ENCODE measurements at regions not wholly inside any gene's neighbourhood (a gene's known extent, or its start where the extent isn't known, plus 50 kb on each side); places are given as distances from the start of the nearest gene placed in this dataset.

- Histone ChIP-seq H3K4me1 (ENCODE audit: control insufficient read depth, insufficient read depth, low read length) (no peaks in the 10 kb centered on the region), H3K4me3 (ENCODE audit: low read depth in 2 of 2, low read length in 2 of 2) (no peak overlapping the region), H3K27me3 (ENCODE audit: control insufficient read depth, insufficient read depth, low read length) (no peaks in the 10 kb centered on the region), H3K27ac (ENCODE audit: low read length) (no peak overlapping the region), H3K36me3 (ENCODE audit: control insufficient read depth, insufficient read depth, low read length) (no peaks in the 10 kb centered on the region), H3K9me3 (ENCODE audit: control insufficient read depth, insufficient read depth, low read depth, low read length) (no peaks in the 10 kb centered on the region)
- ChIA-PET CTCF (no interaction called here), POLR2A (no interaction called here)
- ATAC-seq (no peak), DNase-seq (ENCODE audit: low read depth, low spot score) (no peak)
- BruUV-seq (replicated peaks): no TSS peak
- no peak for TF ChIP-seq CTCF (IDR thresholded peaks at IDR 0.05)
- no peak for TF ChIP-seq TCF7L2 (IDR thresholded peaks at IDR 0.05; ENCODE audit: low read depth, low read length)
- TF ChIP-seq SIN3A (IDR thresholded peaks at IDR 0.05; ENCODE audit: borderline replicate concordance, insufficient read depth, low read depth, low read length): no peak
- TF ChIP-seq POLR2AphosphoS5 (IDR thresholded peaks at IDR 0.05; ENCODE audit: low read depth, low read length): no peak
- no peak for TF ChIP-seq REST (IDR thresholded peaks at IDR 0.05; ENCODE audit: insufficient read depth in 1 of 2, low read depth in 2 of 2, low read length in 1 of 2)
- intact Hi-C loops (cut with micrococcal nuclease; ENCODE audit: unreplicated experiment): no loop called here
- in situ Hi-C loops (cut with HindIII; ENCODE audit: low pct_unique_long_range_greater_than_20kb, low sequenced_read_pairs): no loop called here
These were observed 117.7 kb upstream of the KIAA1217 start for GRCh38 chr10:24091256-24091655.

- ChIA-PET POLR2A (no interaction called here), CTCF (no interaction called here)
- DNase-seq (ENCODE audit: low read depth, low spot score) (no peak), ATAC-seq (no peak)
- Histone ChIP-seq H3K36me3 (ENCODE audit: control insufficient read depth, insufficient read depth, low read length) (no peaks in the 10 kb centered on the region), H3K4me3 (ENCODE audit: low read depth in 2 of 2, low read length in 2 of 2) (no peak overlapping the region), H3K4me1 (ENCODE audit: control insufficient read depth, insufficient read depth, low read length) (no peaks in the 10 kb centered on the region), H3K9me3 (ENCODE audit: control insufficient read depth, insufficient read depth, low read depth, low read length) (no peaks in the 10 kb centered on the region), H3K27ac (ENCODE audit: low read length) (no peak overlapping the region), H3K27me3 (ENCODE audit: control insufficient read depth, insufficient read depth, low read length) (no peaks in the 10 kb centered on the region)
- in situ Hi-C loops (cut with HindIII; ENCODE audit: low pct_unique_long_range_greater_than_20kb, low sequenced_read_pairs) (no loop called here), intact Hi-C loops (cut with micrococcal nuclease; ENCODE audit: unreplicated experiment) (no loop called here)
- BruUV-seq (replicated peaks): no TSS peak
- TF ChIP-seq CTCF (IDR thresholded peaks at IDR 0.05): no peak
- no peak for TF ChIP-seq POLR2AphosphoS5 (IDR thresholded peaks at IDR 0.05; ENCODE audit: low read depth, low read length)
- no peak for TF ChIP-seq REST (IDR thresholded peaks at IDR 0.05; ENCODE audit: insufficient read depth in 1 of 2, low read depth in 2 of 2, low read length in 1 of 2)
- TF ChIP-seq TCF7L2 (IDR thresholded peaks at IDR 0.05; ENCODE audit: low read depth, low read length): no peak
- no peak for TF ChIP-seq SIN3A (IDR thresholded peaks at IDR 0.05; ENCODE audit: borderline replicate concordance, insufficient read depth, low read depth, low read length)
These were observed 112.7 kb upstream of the KIAA1217 start for GRCh38 chr10:24096281-24096680.
